Stimulated activated CD4-positive, alpha-beta T cell treated with anti-CD3 and anti-CD28 coated beads, Interleukin-4, amount 100 ng/mL, for 1 hour (primary cell): ENCODE measurements at regions not wholly inside any gene's neighbourhood (a gene's known extent, or its start where the extent isn't known, plus 50 kb on each side); places are given as distances from the start of the nearest gene placed in this dataset.
"Not testable (repeated sequence)": the region's sequence is repeated elsewhere in the genome, so short reads cannot be mapped to it uniquely, and the experiment has no call there.

ENCODE experiments used
- DNase-seq: peaks from one replicate; pipeline ENCODE4 v3.0.0-alpha.2; 2020

DNA sequence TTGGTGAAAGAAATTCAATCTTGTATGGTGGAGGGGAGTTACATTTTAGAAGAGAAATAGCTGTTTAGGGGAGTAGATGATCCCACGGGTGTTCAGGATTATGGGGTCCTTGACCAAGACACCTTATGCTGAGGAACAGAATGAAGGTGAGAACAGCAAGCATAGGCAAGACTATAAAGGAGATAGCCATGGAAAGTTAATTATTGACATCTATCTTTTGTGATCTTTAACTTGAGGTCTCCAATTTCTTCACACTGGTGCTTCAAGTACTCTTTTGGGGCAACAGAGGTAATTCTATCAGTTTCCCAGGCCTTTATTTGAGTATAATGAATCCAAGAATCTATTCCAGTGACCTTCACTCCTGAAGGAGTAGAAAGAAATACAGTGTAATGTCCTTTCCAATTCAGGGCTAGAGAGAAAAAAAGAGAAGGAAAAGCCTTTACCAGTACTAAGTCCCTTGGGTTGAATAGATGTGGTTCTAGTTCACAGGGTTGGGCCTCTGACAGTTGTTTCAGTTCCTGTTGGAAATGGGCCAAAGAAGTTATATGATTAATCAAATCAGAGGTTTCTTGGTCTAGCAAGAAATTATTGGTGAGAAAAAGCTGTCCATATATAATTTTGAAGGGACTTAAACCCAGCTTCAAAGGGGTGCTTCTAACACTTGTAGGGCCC lies 2104.1 kb upstream of the ACO1 start:
- no peak for DNase-seq

GRCh38 chr9:30289435-30289834 lies 2095.0 kb upstream of the ACO1 start:
- no peak for DNase-seq

DNA sequence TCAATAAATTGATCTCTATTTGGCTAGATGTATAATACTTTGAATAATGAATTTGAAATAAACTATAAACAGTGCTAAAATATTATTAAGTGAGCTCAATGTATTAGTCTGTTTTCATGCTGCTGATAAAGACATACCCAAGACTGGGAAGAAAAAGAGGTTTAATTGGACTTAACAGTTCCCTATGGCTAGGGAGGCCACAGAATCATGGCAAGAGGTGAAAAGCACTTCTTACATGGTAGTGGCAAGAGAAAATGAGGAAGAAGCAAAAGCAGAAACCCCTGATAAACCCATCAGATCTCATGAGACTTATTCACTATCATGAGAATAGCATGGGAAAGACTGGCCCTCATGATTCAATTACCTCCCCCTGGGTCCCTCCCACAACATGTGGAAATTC lies 2092.4 kb upstream of the ACO1 start:
- DNase-seq, result not testable (repeated sequence)

- no peak for DNase-seq
These were observed 2091.2 kb upstream of the ACO1 start for GRCh38 chr9:30293231-30293630.

- no peak for DNase-seq
These were observed 2085.2 kb upstream of the ACO1 start for GRCh38 chr9:30299126-30299780.

DNA sequence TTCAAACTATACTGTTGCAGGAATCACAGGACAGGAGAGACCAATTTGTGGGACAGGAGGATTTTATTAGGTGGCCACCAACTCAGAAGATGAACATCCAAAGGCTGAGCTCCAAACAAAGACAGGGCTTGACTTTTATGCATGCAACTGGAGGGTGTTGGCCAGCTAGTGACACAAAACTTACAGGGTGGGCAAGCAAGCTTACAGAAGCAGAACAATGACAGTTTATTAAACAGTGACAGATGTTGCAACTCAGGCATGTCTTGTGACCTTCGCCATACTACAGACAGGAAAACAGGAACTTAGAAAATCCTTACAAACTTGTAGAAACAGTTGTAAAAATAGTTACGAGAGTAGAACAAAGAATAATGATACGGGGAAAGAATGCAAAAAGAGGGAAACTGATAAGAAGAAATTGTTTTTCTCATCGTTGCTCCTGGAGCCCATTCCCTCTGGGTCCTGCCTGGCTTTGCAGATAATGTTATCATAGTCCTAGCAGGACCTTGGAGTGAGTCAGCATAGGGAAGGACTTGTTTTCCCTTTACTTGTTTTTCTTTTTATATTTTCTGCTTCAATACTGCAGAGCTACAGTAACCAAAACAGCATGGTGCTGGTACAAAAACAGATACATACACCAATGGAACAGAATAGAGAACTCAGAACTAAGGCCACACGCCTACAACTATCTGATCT lies 2083.0 kb upstream of the ACO1 start:
- no peak for DNase-seq

DNA sequence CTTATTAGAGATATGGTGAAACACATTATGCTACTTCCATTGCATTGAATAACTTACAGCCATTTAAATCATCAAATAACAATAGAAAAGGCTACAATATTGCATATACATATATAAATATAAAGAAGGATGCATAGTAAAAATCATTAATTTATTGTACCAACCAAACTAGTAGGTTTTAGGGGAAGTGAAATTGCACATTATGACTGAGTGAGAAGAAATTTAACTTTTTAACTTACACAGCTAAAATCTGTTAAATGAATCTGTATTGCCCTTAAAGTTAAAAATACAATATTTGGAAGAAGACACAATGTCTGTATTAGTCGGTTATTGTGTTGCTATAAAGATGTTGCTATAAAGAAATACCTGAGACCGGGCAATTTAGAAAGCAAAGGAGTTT lies 2073.7 kb upstream of the ACO1 start:
- no peak for DNase-seq

- no peak for DNase-seq
These were observed 2055.0 kb upstream of the ACO1 start for GRCh38 chr9:30329431-30329830.

GRCh38 chr9:30348904-30349303 lies 2035.5 kb upstream of the ACO1 start:
- no peak for DNase-seq

DNA sequence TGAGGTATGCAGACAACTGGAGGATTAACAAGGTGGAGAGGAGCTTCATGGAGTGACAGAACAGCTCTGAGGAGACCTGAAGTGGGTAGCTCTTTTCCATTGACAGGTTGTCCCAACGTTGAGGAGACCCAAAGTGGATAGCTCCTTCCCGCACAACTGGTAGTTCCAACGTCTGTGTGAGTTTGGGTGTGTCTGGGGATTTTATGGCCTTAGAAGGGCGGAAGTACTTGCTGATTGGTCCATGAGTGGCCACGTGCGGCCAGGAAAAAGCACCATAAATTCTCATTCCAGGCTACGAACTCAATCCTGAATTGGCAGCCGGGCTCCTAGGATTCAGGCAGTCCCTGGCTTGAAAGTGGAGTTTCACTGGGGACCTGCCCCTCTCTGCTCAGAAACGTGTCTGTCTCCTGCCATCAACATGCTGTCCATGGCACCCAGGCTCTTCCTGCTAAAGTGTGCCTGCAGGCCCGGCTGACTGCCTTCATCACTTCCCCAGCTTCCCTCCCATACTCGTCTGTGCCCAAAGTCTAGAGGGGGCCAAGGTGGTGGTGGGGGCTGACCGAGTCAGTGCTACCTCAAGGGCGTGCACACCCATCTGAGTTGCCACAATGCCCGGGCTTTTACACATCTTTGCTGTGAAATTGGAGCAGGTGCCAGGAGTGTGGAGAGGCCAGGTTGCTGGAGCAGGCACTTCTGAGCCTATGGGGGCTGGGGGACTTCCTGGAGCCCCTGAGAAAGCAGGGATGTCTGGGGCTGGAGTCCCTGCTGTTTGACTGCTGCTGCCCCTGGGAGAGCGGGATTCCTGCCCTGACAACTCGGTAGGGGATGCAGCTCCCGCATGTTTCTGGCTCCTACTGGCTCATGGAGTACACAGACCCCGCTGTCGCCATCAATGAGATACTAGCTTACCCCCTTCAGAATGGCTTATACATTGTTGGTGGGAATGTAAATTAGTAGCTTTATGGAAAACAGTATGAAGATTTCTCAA lies 2034.6 kb upstream of the ACO1 start:
- DNase-seq, result no peak

DNA sequence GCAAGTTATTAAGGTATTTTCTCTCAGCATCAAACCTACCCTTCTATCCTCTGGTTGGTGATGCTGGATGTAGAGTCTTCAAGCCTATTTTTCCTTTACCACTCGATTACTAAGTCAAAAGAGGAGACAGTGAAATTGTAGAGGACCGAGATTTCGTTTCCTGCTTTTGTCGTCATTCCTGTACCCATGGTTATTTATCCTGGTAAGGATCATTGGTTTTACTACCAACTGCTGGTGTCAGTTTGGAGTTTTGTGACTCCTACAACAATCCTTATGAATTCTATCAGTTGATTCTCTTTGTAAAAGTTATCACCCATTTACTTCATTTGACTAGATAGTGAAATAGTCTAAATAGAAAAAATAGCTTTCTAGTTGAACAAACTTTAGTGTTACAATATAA lies 2028.2 kb upstream of the ACO1 start:
- no peak for DNase-seq

- DNase-seq, result no peak
These were observed 2022.1 kb upstream of the ACO1 start for GRCh38 chr9:30362373-30362772.

DNA sequence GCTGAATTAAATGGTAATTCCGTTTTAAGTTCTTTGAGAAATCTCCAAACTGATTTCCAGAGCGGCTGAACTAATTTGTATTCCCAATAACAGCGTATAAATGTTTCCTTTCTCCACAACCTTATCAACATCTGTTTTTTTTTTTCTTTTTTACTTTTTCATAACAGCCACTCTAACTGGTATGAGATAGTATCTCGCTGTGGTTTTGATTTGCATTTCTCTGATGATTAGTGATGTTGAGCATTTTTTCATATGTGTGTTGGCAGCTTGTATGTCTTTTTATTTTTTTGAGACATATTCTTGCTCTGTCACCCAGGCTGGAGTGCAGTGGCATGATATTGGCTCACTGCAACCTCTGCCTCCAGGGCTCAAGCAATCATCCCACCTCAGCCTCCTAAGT lies 2018.3 kb upstream of the ACO1 start:
- not testable (repeated sequence) for DNase-seq

- no peak for DNase-seq
These were observed 2002.2 kb upstream of the ACO1 start for GRCh38 chr9:30382271-30382670.

- no peak for DNase-seq
These were observed 1974.2 kb upstream of the ACO1 start for GRCh38 chr9:30410273-30410672.

DNA sequence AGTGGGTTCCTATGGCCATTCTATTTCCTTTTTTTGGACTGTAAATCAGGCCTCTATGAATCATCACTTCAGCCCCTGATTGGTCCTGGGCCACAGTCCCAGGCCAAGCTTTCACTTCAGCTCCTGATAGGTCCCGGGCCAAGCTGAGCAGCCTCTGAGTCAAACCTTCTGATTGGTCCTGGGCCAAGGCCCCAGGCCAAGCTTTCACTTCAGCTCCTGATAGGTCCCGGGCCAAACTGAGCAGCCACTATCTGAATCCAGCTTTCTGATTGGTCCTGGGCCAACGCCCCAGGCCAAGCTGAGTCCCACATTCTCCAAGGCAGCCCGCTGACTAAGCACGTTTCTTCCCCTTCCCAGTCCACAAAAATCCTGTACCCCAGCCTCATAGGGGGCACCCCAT lies 1972.9 kb upstream of the ACO1 start:
- no peak for DNase-seq

DNA sequence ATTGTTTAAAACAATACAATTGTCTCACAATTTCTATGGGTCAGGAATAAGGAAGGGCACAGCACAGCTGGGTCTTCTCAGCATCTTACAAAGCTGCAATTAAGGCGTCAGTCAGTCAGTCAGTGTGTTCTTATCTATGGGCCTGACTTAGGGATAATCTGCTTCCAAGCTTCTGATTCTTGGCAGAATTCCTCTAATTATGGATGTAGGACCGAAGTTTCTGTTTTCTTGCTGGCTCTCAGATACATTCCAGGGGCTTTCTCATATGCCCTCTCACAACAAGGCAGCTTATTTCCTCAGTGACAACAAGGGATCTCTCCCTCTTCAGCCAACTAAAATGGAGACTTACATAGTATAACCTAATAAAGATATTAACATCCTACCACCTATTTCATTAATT lies 1925.3 kb upstream of the ACO1 start:
- DNase-seq, result no peak

- no peak for DNase-seq
These were observed 1907.6 kb upstream of the ACO1 start for GRCh38 chr9:30476826-30477225.

- no peak for DNase-seq
These were observed 1905.8 kb upstream of the ACO1 start for GRCh38 chr9:30478684-30479083.

DNA sequence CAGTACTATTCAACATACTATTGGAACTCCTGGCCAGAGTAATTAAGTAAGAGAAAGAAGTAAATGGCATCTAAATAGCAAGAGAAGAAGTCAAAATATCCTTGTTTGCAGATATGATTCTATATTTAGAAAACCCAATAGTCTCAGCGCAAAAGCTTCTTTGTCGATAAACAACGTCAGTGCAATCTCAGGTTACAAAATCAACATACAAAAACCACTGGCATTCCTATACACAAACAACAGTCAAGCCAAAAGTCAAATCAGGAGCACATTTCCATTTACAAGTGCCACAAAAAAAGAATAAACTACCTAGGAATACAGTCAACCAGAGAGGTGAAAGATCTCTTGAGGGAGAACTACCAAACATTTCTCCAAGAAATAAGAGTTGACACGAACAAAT lies 1901.9 kb upstream of the ACO1 start:
- DNase-seq, result no peak

GRCh38 chr9:30484690-30485089 lies 1899.8 kb upstream of the ACO1 start:
- DNase-seq, result no peak

GRCh38 chr9:30504502-30504905 lies 1879.9 kb upstream of the ACO1 start:
- no peak for DNase-seq

DNA sequence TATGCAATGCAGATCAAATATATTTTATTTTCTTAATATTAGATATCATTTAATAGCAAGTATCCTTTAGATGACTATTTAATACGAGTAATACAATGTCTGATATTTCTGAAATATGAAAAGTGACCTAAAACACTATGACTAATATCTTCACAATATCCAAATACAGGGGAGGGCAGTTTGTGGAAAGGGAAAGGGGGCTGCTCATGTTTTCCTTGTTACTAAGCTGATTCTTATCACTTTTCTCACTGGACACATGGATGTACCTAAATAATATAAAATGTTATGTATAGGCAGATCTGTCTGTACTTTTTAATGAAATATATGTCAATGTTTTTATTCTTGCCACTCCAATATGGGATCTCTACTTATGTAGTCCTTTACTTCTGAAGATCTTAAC lies 1879.1 kb upstream of the ACO1 start:
- DNase-seq, result no peak
